CD4-positive, CD25-positive, alpha-beta regulatory T cell (primary cell): ENCODE measurements at regions not wholly inside any gene's neighbourhood (a gene's known extent, or its start where the extent isn't known, plus 50 kb on each side); places are given as distances from the start of the nearest gene placed in this dataset.

ENCODE experiments used
- ATAC-seq, 2 donors: fragments of 150-1000 bp; cut with Tn5 transposase; one replicate each; pipeline ENCODE4 v1.10.0; 2021; ENCODE audit warnings: low read depth in 2 of 2, moderate number of reproducible peaks in 2 of 2, moderate library complexity in 1 of 2
- DNase-seq, 3 donors: peaks; one replicate each; pipeline versions ENCODE4 v3.0.0 to v3.0.0-alpha.2; 2012 to 2022; ENCODE audit warnings: mixed read lengths in 1 of 3
- H3K27ac ChIP-seq: one replicate; pipeline ENCODE4 v1.7.0; 2013; ENCODE audit warnings: mild to moderate bottlenecking, low read length; ENCODE audit not compliant: insufficient read depth, poor library complexity, severe bottlenecking
- H3K27me3 ChIP-seq: one replicate; pipeline ENCODE4 v1.7.0; 2013; ENCODE audit warnings: low read length; ENCODE audit not compliant: control insufficient read depth, insufficient read depth
- H3K36me3 ChIP-seq: one replicate; pipeline ENCODE4 v1.7.0; 2013; ENCODE audit warnings: mild to moderate bottlenecking, low read length, moderate library complexity; ENCODE audit not compliant: control insufficient read depth, insufficient read depth
- H3K4me1 ChIP-seq: 2 replicates; pipeline ENCODE4 v1.7.0; 2013; ENCODE audit warnings: mild to moderate bottlenecking, low read length; ENCODE audit not compliant: insufficient read depth, control insufficient read depth, poor library complexity, severe bottlenecking
- H3K4me3 ChIP-seq: one replicate; pipeline ENCODE4 v1.7.0; 2013; ENCODE audit warnings: low read depth, mild to moderate bottlenecking, low read length, moderate library complexity
- H3K9me3 ChIP-seq, 2 experiments: 1 replicate in 1 of 2; 2 replicates in 1 of 2; pipeline ENCODE4 v1.7.0; 2013; ENCODE audit warnings: low read length in 2 of 2, mild to moderate bottlenecking in 1 of 2, moderate library complexity in 1 of 2; ENCODE audit not compliant: control insufficient read depth in 2 of 2
- H3K27ac Mint-ChIP-seq, 3 donors: one replicate each; pipeline ENCODE4 v1.8.0; 2020 to 2022; ENCODE audit warnings: mild to moderate bottlenecking in 3 of 3, mixed read lengths in 3 of 3, moderate library complexity in 2 of 3
- H3K27me3 Mint-ChIP-seq: one replicate; pipeline ENCODE4 v1.8.0; 2022; ENCODE audit warnings: mild to moderate bottlenecking, mixed read lengths
- H3K36me3 Mint-ChIP-seq: one replicate; pipeline ENCODE4 v1.8.0; 2020; ENCODE audit warnings: mixed read lengths
- H3K4me1 Mint-ChIP-seq, 4 donors: one replicate each; pipeline ENCODE4 v1.8.0; 2020 to 2022; ENCODE audit warnings: mixed read lengths in 4 of 4, mild to moderate bottlenecking in 1 of 4
- H3K4me3 Mint-ChIP-seq, 4 donors: one replicate each; pipeline ENCODE4 v1.8.0; 2020 to 2022; ENCODE audit warnings: mild to moderate bottlenecking in 4 of 4, mixed read lengths in 4 of 4, moderate library complexity in 3 of 4
- H3K9me3 Mint-ChIP-seq, 7 donors: one replicate each; pipeline ENCODE4 v1.8.0; 2020 to 2022; ENCODE audit warnings: mixed read lengths in 7 of 7, mild to moderate bottlenecking in 3 of 7, moderate library complexity in 2 of 7

DNA sequence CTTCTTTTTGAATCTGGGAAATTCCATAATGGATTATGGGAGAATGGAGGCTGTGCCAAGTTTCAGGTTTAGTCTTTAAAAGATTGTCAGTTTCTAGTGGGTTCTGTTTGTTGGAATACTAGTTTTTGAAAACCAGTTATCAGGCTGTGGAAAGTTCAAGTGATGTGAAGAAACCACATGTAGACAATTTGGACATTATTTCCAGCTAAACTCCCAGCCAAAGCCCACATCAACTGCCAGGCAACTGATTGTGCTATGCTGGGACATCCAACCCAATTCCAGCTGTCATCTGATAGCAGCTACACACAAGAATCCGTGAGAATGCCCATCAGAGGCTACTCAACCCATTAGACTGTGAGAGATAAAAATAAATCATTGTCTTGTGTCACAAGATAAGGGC lies 546.1 kb upstream of the ADAMTS5 start:
- peaks cover 0 to 12% (median 7%) of the 10 kb centered on the region in 7 donors for H3K9me3 Mint-ChIP-seq
- no peak for ATAC-seq

GRCh38 chr21:27511233-27511632 lies 544.3 kb upstream of the ADAMTS5 start:
- ATAC-seq (no peak), DNase-seq (no peak)
- Histone ChIP-seq H3K4me1 (no peaks in the 10 kb centered on the region), H3K27ac (no peak overlapping the region), H3K9me3 (no peaks in the 10 kb centered on the region), H3K4me3 (no peak overlapping the region), H3K36me3 (no peaks in the 10 kb centered on the region), H3K27me3 (no peaks in the 10 kb centered on the region)
- Mint-ChIP-seq H3K27me3 (no peaks in the 10 kb centered on the region), H3K4me3 (no peak overlapping the region), H3K9me3 (peaks cover 0 to 8% (median 2%) of the 10 kb centered on the region in 7 donors), H3K27ac (no peak overlapping the region), H3K36me3 (no peaks in the 10 kb centered on the region), H3K4me1 (no peaks in the 10 kb centered on the region)

More for the DNA sequence above, 546.1 kb upstream of the ADAMTS5 start:
- Mint-ChIP-seq H3K36me3 (no peaks in the 10 kb centered on the region), H3K4me1 (no peaks in the 10 kb centered on the region), H3K4me3 (no peak overlapping the region), H3K27me3 (no peaks in the 10 kb centered on the region), H3K27ac (no peak overlapping the region)
- H3K4me1 ChIP-seq = no peaks in the 10 kb centered on the region
- H3K36me3 ChIP-seq = no peaks in the 10 kb centered on the region
- H3K27ac ChIP-seq = no peak overlapping the region
- H3K9me3 ChIP-seq = peaks cover 0 to 5% of the 10 kb centered on the region in 2 experiments
- H3K27me3 ChIP-seq = no peaks in the 10 kb centered on the region
- no peak overlapping the region for H3K4me3 ChIP-seq
- no peak for DNase-seq

GRCh38 chr21:27507695-27508094 lies 540.8 kb upstream of the ADAMTS5 start:
- no peaks in the 10 kb centered on the region for H3K9me3 ChIP-seq
- Mint-ChIP-seq H3K4me3 (no peak overlapping the region), H3K27ac (no peak overlapping the region), H3K4me1 (no peaks in the 10 kb centered on the region), H3K9me3 (peaks cover 0 to 8% (median 3%) of the 10 kb centered on the region in 7 donors), H3K27me3 (no peaks in the 10 kb centered on the region), H3K36me3 (no peaks in the 10 kb centered on the region)
- ATAC-seq (no peak), DNase-seq (no peak)
- H3K36me3 ChIP-seq = no peaks in the 10 kb centered on the region
- no peaks in the 10 kb centered on the region for H3K4me1 ChIP-seq
- no peaks in the 10 kb centered on the region for H3K27me3 ChIP-seq
- no peak overlapping the region for H3K27ac ChIP-seq
- H3K4me3 ChIP-seq = no peak overlapping the region

DNA sequence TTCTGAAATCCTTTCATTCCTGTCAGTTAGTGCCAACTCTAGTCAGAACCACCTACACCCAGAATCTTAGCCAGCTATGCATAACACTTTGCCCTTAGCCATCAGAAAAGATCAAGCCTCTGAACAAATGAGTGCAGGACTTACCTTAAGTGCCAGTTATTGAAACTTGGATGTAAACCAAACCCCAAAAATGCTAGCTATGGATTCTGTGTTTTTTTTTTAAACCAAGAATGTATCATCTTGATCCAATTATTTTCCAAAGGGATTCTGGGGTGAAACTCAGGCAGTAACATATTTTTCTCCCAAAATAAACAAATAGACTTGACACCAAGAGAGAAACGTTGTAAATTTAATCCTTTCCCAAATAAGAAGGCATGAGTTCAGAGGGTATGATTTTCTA lies 538.6 kb upstream of the ADAMTS5 start:
- Histone ChIP-seq H3K9me3 (no peaks in the 10 kb centered on the region), H3K27ac (no peak overlapping the region), H3K27me3 (no peaks in the 10 kb centered on the region), H3K4me1 (no peaks in the 10 kb centered on the region), H3K4me3 (no peak overlapping the region), H3K36me3 (no peaks in the 10 kb centered on the region)
- Mint-ChIP-seq H3K27ac (no peak overlapping the region), H3K27me3 (no peaks in the 10 kb centered on the region), H3K36me3 (no peaks in the 10 kb centered on the region), H3K4me1 (no peaks in the 10 kb centered on the region), H3K4me3 (no peak overlapping the region), H3K9me3 (peaks cover 0 to 5% (median 4%) of the 10 kb centered on the region in 7 donors)
- DNase-seq (no peak), ATAC-seq (no peak)

GRCh38 chr21:27502801-27503200 lies 535.9 kb upstream of the ADAMTS5 start:
- no peak for DNase-seq
- Histone ChIP-seq H3K27ac (no peak overlapping the region), H3K4me3 (no peak overlapping the region), H3K36me3 (no peaks in the 10 kb centered on the region), H3K9me3 (no peaks in the 10 kb centered on the region), H3K4me1 (no peaks in the 10 kb centered on the region), H3K27me3 (no peaks in the 10 kb centered on the region)
- Mint-ChIP-seq H3K4me1 (no peaks in the 10 kb centered on the region), H3K27ac (no peak overlapping the region), H3K4me3 (no peak overlapping the region), H3K36me3 (no peaks in the 10 kb centered on the region), H3K9me3 (peaks cover 0 to 9% (median 3%) of the 10 kb centered on the region in 7 donors), H3K27me3 (no peaks in the 10 kb centered on the region)
- no peak for ATAC-seq

GRCh38 chr21:27498025-27498424 lies 531.1 kb upstream of the ADAMTS5 start:
- no peak overlapping the region for H3K4me3 Mint-ChIP-seq

DNA sequence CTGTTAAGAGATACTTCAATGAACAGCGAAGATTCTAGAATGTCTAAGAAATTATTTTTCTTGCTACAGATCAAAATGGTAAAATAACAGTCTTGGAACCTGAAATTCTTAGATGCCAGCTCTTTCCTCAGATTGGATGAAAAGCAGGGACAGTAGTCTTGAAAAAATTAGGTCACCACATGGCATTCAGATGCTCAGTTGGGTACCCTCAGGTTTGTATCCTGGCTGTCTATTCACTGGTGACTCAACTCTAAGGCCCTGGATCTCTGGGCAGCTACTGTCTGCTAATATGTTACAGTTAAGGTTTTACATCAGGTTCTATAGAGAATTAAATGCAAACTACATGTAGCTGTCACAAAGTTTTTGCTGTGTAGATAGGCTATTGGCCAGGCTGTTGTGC lies 528.9 kb upstream of the ADAMTS5 start:
- DNase-seq (no peak), ATAC-seq (no peak)
- Mint-ChIP-seq H3K4me3 (no peak overlapping the region), H3K9me3 (peaks cover 0 to 9% (median 3%) of the 10 kb centered on the region in 7 donors), H3K36me3 (no peaks in the 10 kb centered on the region), H3K27ac (no peak overlapping the region), H3K4me1 (no peaks in the 10 kb centered on the region), H3K27me3 (no peaks in the 10 kb centered on the region)
- Histone ChIP-seq H3K4me3 (no peak overlapping the region), H3K27ac (no peak overlapping the region), H3K36me3 (no peaks in the 10 kb centered on the region), H3K9me3 (no peaks in the 10 kb centered on the region), H3K27me3 (no peaks in the 10 kb centered on the region), H3K4me1 (no peaks in the 10 kb centered on the region)

More at GRCh38 chr21:27498025-27498424, 531.1 kb upstream of the ADAMTS5 start:
- no peaks in the 10 kb centered on the region for H3K27me3 ChIP-seq
- H3K27me3 Mint-ChIP-seq = no peaks in the 10 kb centered on the region
- H3K36me3 ChIP-seq = no peaks in the 10 kb centered on the region
- no peak overlapping the region for H3K4me3 ChIP-seq
- H3K4me1 Mint-ChIP-seq = no peaks in the 10 kb centered on the region
- H3K9me3 Mint-ChIP-seq = peaks cover 0 to 9% (median 3%) of the 10 kb centered on the region in 7 donors
- no peaks in the 10 kb centered on the region for H3K36me3 Mint-ChIP-seq
- H3K4me1 ChIP-seq = no peaks in the 10 kb centered on the region
- no peaks in the 10 kb centered on the region for H3K9me3 ChIP-seq
- H3K27ac Mint-ChIP-seq = no peak overlapping the region
- no peak for ATAC-seq
- H3K27ac ChIP-seq = no peak overlapping the region
- DNase-seq = no peak

DNA sequence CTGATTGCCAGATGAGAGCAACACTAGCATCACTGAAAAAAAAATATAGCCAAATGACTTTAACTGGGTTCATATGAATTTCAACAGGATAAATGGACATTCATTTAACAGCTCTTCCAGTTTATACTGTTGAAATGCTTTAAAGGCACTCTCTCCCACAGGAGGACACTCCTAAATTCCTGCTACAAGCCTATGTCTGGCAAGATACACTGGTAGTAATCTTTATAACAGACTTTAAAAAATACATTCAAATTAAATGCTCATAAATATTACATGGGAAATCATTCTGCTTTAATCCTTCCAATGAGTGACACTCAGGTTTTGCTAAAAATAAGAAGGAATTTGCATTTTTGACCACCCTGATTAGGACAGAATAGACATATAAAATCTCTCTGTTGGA lies 526.7 kb upstream of the ADAMTS5 start:
- no peaks in the 10 kb centered on the region for H3K27me3 ChIP-seq
- H3K9me3 ChIP-seq = no peaks in the 10 kb centered on the region
- H3K4me1 ChIP-seq = no peaks in the 10 kb centered on the region
- H3K36me3 ChIP-seq = no peaks in the 10 kb centered on the region
- H3K27ac ChIP-seq = no peak overlapping the region
- no peak overlapping the region for H3K27ac Mint-ChIP-seq
- no peaks in the 10 kb centered on the region for H3K36me3 Mint-ChIP-seq
- H3K27me3 Mint-ChIP-seq = no peaks in the 10 kb centered on the region
- no peak for ATAC-seq
- no peaks in the 10 kb centered on the region for H3K4me1 Mint-ChIP-seq
- no peak for DNase-seq
- H3K9me3 Mint-ChIP-seq = peaks cover 0 to 8% (median 1%) of the 10 kb centered on the region in 7 donors
- H3K4me3 Mint-ChIP-seq = no peak overlapping the region
- H3K4me3 ChIP-seq = no peak overlapping the region
